Activated naive CD4-positive, alpha-beta T cell treated with anti-CD3 and anti-CD28 coated beads, Interleukin-2, amount 50 U/mL, for 24 hours (primary cell): ENCODE measurements at regions not wholly inside any gene's neighbourhood (a gene's known extent, or its start where the extent isn't known, plus 50 kb on each side); places are given as distances from the start of the nearest gene placed in this dataset.

Experiments used
- H3K27ac Mint-ChIP-seq: one replicate; pipeline ENCODE4 v1.8.0; 2021; ENCODE audit warnings: mild to moderate bottlenecking, mixed read lengths
- H3K27me3 Mint-ChIP-seq: one replicate; pipeline ENCODE4 v1.8.0; 2021; ENCODE audit warnings: mixed read lengths
- H3K36me3 Mint-ChIP-seq: one replicate; pipeline ENCODE4 v1.8.0; 2021; ENCODE audit warnings: mixed read lengths
- H3K4me1 Mint-ChIP-seq: one replicate; pipeline ENCODE4 v1.8.0; 2021; ENCODE audit warnings: mixed read lengths
- H3K4me3 Mint-ChIP-seq: one replicate; pipeline ENCODE4 v1.8.0; 2021; ENCODE audit warnings: mild to moderate bottlenecking, mixed read lengths
- H3K9me3 Mint-ChIP-seq: one replicate; pipeline ENCODE4 v1.8.0; 2021; ENCODE audit warnings: mixed read lengths

- H3K4me1 Mint-ChIP-seq = no peaks in the 10 kb centered on the region
- no peak overlapping the region for H3K27ac Mint-ChIP-seq
- H3K27me3 Mint-ChIP-seq = peaks cover 1% of the 10 kb centered on the region
- no peak overlapping the region for H3K4me3 Mint-ChIP-seq
- H3K9me3 Mint-ChIP-seq = no peaks in the 10 kb centered on the region
- H3K36me3 Mint-ChIP-seq = no peaks in the 10 kb centered on the region
These were observed 132.3 kb upstream of the RPL38 start for GRCh38 chr17:74070998-74071679.

- Mint-ChIP-seq H3K27ac (no peak overlapping the region), H3K9me3 (no peaks in the 10 kb centered on the region), H3K4me1 (no peaks in the 10 kb centered on the region), H3K36me3 (no peaks in the 10 kb centered on the region), H3K4me3 (no peak overlapping the region), H3K27me3 (peaks cover 1% of the 10 kb centered on the region)
These were observed 131.1 kb upstream of the RPL38 start for GRCh38 chr17:74072340-74072739.

- H3K27ac Mint-ChIP-seq = no peak overlapping the region
- no peaks in the 10 kb centered on the region for H3K27me3 Mint-ChIP-seq
- no peak overlapping the region for H3K4me3 Mint-ChIP-seq
- no peaks in the 10 kb centered on the region for H3K4me1 Mint-ChIP-seq
- no peaks in the 10 kb centered on the region for H3K9me3 Mint-ChIP-seq
- H3K36me3 Mint-ChIP-seq = no peaks in the 10 kb centered on the region
These were observed 127.0 kb upstream of the RPL38 start for GRCh38 chr17:74076446-74076845.

GRCh38 chr17:74077231-74077630, 126.2 kb upstream of the RPL38 start:
- Mint-ChIP-seq H3K9me3 (no peaks in the 10 kb centered on the region), H3K27me3 (peaks cover 5% of the 10 kb centered on the region)

GRCh38 chr17:74078363-74078941, 125.0 kb upstream of the RPL38 start:
- H3K9me3 Mint-ChIP-seq = no peaks in the 10 kb centered on the region
- no peaks in the 10 kb centered on the region for H3K4me1 Mint-ChIP-seq
- no peaks in the 10 kb centered on the region for H3K36me3 Mint-ChIP-seq
- H3K27me3 Mint-ChIP-seq = peaks cover 8% of the 10 kb centered on the region
- no peak overlapping the region for H3K4me3 Mint-ChIP-seq
- no peak overlapping the region for H3K27ac Mint-ChIP-seq

More at GRCh38 chr17:74077231-74077630, 126.2 kb upstream of the RPL38 start:
- Mint-ChIP-seq H3K4me3 (no peak overlapping the region), H3K4me1 (no peaks in the 10 kb centered on the region), H3K36me3 (no peaks in the 10 kb centered on the region), H3K27ac (no peak overlapping the region)

GRCh38 chr17:74079537-74080300, 123.8 kb upstream of the RPL38 start:
- H3K4me3 Mint-ChIP-seq = no peak overlapping the region
- H3K27me3 Mint-ChIP-seq = peaks cover 8% of the 10 kb centered on the region

GRCh38 chr17:74080656-74081582, 122.6 kb upstream of the RPL38 start:
- H3K27me3 Mint-ChIP-seq = peaks cover 8% of the 10 kb centered on the region
- H3K4me1 Mint-ChIP-seq = no peaks in the 10 kb centered on the region
- H3K27ac Mint-ChIP-seq = no peak overlapping the region
- peaks cover 1% of the 10 kb centered on the region for H3K36me3 Mint-ChIP-seq
- no peak overlapping the region for H3K4me3 Mint-ChIP-seq
- H3K9me3 Mint-ChIP-seq = peaks cover 11% of the 10 kb centered on the region

More at GRCh38 chr17:74079537-74080300, 123.8 kb upstream of the RPL38 start:
- no peak overlapping the region for H3K27ac Mint-ChIP-seq
- peaks cover 3% of the 10 kb centered on the region for H3K9me3 Mint-ChIP-seq
- no peaks in the 10 kb centered on the region for H3K4me1 Mint-ChIP-seq
- no peaks in the 10 kb centered on the region for H3K36me3 Mint-ChIP-seq

GRCh38 chr17:74082886-74083285, 120.6 kb upstream of the RPL38 start:
- peaks cover 11% of the 10 kb centered on the region for H3K9me3 Mint-ChIP-seq
- H3K4me3 Mint-ChIP-seq = no peak overlapping the region
- peaks cover 8% of the 10 kb centered on the region for H3K27me3 Mint-ChIP-seq
- no peak overlapping the region for H3K27ac Mint-ChIP-seq
- H3K4me1 Mint-ChIP-seq = no peaks in the 10 kb centered on the region
- H3K36me3 Mint-ChIP-seq = peaks cover 1% of the 10 kb centered on the region

GRCh38 chr17:74083321-74083720, 120.2 kb upstream of the RPL38 start:
- Mint-ChIP-seq H3K27ac (no peak overlapping the region), H3K36me3 (peaks cover 1% of the 10 kb centered on the region), H3K9me3 (peaks cover 11% of the 10 kb centered on the region), H3K27me3 (peaks cover 8% of the 10 kb centered on the region), H3K4me3 (no peak overlapping the region), H3K4me1 (no peaks in the 10 kb centered on the region)

- H3K27ac Mint-ChIP-seq = no peak overlapping the region
- peaks cover 11% of the 10 kb centered on the region for H3K9me3 Mint-ChIP-seq
- no peak overlapping the region for H3K4me3 Mint-ChIP-seq
- peaks cover 1% of the 10 kb centered on the region for H3K36me3 Mint-ChIP-seq
- H3K27me3 Mint-ChIP-seq = peaks cover 11% of the 10 kb centered on the region
- H3K4me1 Mint-ChIP-seq = no peaks in the 10 kb centered on the region
These were observed 118.0 kb upstream of the RPL38 start for GRCh38 chr17:74085434-74085833.

- Mint-ChIP-seq H3K4me3 (no peak overlapping the region), H3K27ac (no peak overlapping the region), H3K9me3 (peaks cover 11% of the 10 kb centered on the region), H3K4me1 (no peaks in the 10 kb centered on the region), H3K27me3 (peaks cover 8% of the 10 kb centered on the region), H3K36me3 (peaks cover 1% of the 10 kb centered on the region)
These were observed 116.4 kb upstream of the RPL38 start for GRCh38 chr17:74087002-74087585.

- H3K9me3 Mint-ChIP-seq = peaks cover 11% of the 10 kb centered on the region
- peaks cover 1% of the 10 kb centered on the region for H3K36me3 Mint-ChIP-seq
- no peak overlapping the region for H3K27ac Mint-ChIP-seq
These were observed 115.1 kb upstream of the RPL38 start for GRCh38 chr17:74088285-74088933.

GRCh38 chr17:74088934-74089329, 114.5 kb upstream of the RPL38 start:
- no peaks in the 10 kb centered on the region for H3K4me1 Mint-ChIP-seq
- no peak overlapping the region for H3K4me3 Mint-ChIP-seq
- peaks cover 1% of the 10 kb centered on the region for H3K36me3 Mint-ChIP-seq
- no peak overlapping the region for H3K27ac Mint-ChIP-seq
- H3K27me3 Mint-ChIP-seq = peaks cover 5% of the 10 kb centered on the region
- H3K9me3 Mint-ChIP-seq = peaks cover 11% of the 10 kb centered on the region

More at GRCh38 chr17:74088285-74088933, 115.1 kb upstream of the RPL38 start:
- Mint-ChIP-seq H3K27me3 (peaks cover 5% of the 10 kb centered on the region), H3K4me3 (no peak overlapping the region), H3K4me1 (no peaks in the 10 kb centered on the region)

- no peaks in the 10 kb centered on the region for H3K4me1 Mint-ChIP-seq
- no peak overlapping the region for H3K27ac Mint-ChIP-seq
- no peak overlapping the region for H3K4me3 Mint-ChIP-seq
- peaks cover 1% of the 10 kb centered on the region for H3K36me3 Mint-ChIP-seq
- peaks cover 11% of the 10 kb centered on the region for H3K9me3 Mint-ChIP-seq
- H3K27me3 Mint-ChIP-seq = peaks cover 5% of the 10 kb centered on the region
These were observed 114.1 kb upstream of the RPL38 start for GRCh38 chr17:74089380-74089779.
